GM03348 (cell line): ENCODE measurements at regions not wholly inside any gene's neighbourhood (a gene's known extent, or its start where the extent isn't known, plus 50 kb on each side); places are given as distances from the start of the nearest gene placed in this dataset.
"Not testable (repeated sequence)": the region's sequence is repeated elsewhere in the genome, so short reads cannot be mapped to it uniquely, and the experiment has no call there.

Experiments used
- DNase-seq: peaks from one replicate; pipeline ENCODE4 v3.0.0; 2012; ENCODE audit warnings: low spot score

DNA sequence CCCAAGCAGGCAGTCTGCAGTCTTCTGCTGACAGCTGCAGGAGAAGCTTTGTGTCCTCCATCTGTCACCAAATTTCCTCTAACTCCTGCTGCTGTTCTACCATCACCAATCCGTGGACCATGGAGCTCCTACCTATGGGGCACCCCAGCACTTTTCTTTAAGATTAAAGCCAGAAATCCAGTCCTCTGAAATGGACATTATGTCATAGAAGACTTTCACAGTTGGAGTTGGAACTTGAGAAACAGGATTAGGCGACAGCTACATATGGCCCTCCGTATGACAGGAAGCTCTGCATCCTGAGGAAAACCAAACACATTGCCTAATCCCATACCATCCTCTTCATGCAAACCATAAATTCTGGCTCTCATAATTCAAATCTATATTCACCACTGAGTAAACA lies 470.6 kb upstream of the GALNTL6 start:
- DNase-seq, result no peak

DNA sequence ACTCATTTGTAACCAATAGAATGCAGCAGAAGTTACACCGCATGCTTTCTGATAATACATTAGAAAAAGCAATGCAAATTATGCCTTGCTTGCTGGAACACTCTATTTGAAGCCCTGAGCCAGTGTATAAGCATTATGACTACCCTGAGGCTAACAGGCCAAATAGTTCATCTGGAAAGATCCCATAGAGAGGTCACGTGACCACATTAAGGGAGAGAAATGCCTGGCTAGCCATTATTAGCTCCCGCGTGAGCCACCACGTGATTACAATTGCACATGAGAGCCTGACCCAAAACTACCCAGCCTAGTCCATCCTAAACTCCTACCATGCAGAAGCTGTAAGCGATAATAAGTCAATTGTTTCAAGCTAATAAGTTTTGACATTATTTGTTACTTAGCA lies 472.9 kb upstream of the GALNTL6 start:
- no peak for DNase-seq

DNA sequence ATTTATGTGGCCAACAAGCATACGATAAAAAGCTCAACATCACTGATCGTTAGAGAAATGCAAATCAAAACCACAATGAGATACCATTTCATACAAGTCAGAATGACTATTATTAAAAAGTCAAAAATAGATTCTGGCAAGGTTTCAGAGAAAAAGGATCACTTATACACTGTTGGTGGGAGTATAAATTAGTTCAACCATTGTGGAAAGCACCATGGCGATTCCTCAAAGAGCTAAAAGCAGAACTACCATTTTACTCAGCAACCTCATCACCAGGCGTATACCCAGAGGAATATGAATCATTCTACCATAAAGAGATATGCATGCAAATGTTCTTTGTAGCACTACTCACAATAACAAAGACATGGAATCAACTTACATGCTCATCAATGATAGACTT lies 478.7 kb upstream of the GALNTL6 start:
- no peak for DNase-seq

DNA sequence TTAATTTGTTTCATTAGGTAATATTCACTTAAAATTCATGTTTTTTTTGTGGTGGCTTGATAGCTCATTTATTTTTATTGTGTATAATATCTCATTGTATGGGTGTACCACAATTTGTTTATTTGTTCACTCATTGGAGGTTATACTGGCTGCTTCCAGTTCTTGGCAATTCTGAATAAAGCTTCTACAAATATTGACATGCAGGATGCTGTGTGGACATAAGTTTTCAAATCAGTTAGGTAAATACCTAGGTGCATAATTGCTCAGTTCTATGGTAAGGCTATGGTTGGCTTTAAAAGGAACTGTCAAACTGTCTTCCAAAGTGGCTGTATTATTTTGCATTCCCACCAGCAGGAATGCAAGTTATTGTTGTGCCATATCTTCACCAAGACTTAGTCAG lies 504.5 kb upstream of the GALNTL6 start:
- DNase-seq, result no peak

DNA sequence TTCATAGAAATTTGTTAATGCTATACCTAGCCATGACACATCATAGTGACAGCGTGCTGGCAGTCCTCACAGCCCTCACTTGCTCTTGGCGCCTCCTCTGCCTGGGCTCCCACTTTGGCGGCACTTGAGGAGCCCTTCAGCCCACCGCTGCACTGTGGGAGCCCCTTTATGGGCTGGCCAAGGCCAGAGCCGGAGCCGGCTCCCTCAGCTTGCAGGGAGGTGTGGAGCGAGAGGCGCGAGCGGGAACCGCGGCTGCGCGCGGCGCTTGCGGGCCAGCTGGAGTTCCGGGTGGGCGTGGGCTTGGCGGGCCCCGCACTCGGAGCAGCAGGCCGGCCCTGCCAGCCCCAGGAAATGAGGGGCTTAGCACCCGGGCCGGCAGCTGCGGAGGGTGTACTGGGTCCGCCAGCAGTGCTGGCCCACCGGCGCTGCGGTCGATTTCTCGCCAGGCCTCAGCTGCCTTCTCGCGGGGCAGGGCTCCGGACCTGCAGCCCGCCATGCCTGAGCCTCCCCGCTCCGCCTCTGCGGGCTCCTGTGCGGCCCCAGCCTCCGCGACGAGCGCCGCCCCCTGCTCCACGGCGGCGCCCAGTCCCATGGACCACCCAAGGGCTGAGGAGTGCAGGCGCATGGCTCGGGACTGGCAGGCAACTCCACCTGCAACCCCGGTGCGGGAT lies 515.0 kb upstream of the GALNTL6 start:
- not testable (repeated sequence) for DNase-seq

DNA sequence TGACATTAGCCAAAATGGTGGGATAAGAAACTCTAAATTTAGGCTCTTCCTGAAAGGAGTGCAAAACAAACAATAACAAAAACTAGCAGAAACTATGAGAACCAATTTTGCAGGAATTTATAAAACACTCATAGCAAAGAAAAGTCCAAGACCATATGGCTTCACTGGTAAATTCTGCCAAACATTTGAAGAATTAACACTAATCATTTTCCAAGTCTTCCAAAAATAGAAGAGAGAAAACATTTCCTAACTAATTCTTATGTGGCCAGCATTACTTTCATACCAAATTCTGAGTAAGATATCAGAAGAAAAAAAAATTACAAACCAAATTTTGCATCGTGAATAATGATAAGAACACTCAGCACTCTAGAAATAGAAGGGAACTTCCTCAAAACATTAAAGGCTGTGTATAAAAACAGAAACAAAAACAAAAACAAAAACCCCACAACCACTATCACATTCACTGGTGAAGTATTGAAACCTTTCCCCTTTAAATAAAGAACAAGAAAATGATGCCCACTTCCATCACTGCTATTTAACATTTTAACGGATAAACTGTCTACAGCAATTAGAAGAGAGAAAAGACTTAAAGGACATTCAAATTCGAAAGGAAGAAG lies 524.3 kb upstream of the GALNTL6 start:
- DNase-seq, result no peak

DNA sequence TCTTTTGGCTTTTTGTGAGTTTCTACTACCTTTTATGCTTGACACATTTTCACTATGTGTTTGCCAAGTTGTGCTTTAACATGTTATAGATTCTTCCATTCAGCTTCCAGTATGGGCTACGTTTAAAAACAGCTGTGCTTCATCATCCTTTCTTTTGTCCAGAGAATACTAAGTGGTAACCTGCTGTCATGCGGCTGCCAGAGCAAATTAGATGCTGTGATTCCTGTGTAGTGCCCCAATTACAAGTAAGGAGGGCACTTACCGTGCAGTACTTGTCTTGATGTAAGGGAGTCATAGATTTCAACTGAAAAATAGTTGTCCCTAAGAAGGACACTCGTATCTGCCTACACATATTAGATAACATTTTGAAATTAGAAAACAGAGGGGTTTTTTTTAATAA lies 531.8 kb upstream of the GALNTL6 start:
- DNase-seq, result no peak

DNA sequence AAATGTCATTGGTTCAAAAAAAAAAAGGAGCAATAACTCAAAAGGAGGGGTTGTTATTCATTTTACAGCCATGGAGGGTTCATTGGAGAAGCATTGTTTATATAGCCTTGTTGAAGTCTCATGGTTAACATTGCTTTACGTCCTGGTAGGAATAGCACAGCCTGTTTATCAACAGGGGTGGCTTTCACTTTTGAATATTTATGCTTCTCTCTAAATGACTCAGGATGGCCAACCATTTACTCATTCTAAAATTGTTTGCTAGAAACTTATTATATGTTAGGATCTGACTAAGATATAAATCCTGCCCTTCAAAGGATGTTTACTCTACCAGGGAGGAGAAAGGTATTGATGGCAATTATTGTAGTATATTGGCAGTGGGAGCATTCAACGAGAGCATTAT lies 534.1 kb upstream of the GALNTL6 start:
- DNase-seq, result no peak

DNA sequence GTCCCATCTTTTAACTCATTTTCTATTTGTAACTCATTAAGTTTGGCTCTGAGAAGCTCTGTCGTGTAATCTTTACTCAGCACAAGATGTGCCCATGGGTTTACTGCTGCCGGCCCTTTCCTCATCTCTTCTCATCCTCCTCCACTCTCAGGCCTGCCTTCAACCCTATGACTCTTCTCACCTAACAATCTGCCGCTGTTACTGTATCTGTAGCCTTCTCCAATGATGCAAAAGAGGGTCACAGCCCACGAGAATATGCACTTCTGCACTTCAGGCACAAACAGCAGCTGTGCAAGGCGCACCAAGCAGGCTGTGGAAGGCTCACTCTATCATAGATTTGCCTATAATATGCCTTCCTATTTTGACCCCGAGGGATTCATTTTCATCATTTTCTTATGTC lies 546.5 kb upstream of the GALNTL6 start:
- no peak for DNase-seq

DNA sequence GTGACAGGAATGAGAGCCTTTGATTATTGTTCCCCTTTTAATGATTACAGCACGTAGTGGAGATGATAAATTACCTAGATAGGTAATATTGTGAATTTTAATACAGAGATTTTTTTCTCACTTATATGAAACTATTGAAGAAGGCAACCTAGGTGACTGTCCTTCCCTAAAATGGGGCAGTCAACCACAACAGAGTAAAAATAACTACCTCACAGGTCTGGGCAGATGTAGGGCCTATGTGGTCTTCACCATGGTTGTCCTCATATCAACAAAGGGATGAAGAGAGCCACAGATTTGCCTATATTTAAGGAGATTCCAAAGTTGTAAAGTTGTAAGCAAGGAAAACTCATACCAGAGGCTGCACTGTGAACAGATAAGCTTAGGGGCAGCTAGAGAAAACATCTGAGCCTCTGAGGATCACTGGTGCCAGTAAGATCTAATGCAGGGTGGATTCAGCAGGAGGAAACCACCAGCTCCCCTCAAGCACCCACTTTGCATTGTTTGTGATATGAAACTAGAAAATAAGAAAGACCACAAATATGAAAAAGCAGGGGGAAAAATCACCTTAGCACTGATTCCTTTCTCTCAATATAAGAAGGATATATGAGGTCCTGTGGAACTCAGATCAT lies 547.9 kb upstream of the GALNTL6 start:
- DNase-seq, result no peak

DNA sequence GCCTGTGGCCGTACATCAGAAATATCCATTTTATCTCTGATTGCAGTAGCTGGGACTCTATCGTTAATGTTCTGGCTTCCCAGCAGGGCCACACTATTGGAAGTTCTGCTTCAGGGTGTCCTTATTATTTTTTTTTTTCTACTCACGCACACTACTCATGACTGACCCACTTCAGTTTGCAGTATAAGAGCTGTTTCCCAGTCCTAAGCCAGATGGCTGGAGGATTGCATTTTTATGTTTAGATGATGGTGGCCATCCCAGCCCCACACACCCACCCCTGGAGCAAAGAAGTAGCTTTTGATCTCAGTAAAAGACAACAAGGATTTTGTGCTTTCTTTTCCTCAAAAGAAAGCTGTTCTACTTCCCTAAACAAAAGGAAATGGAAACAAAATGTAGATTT lies 557.0 kb upstream of the GALNTL6 start:
- no peak for DNase-seq

DNA sequence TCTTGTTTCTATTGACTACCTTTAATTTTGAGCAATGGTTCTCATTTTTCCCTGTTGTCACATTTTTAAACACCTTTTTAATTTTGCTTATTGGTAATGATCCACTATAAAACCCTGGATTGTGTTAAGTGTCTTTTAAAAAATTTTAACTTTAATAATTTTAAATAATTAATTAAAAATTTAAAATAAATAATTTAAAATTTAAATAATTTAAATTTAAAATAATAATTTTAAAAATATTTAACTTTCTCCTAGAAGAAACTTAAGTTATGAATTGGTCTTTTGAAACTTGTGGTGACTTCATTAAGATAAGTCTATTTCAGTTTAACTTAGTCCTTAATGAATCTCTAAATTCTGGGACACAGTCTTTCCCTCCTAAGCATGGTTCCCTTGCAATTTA lies 566.3 kb upstream of the GALNTL6 start:
- DNase-seq, result no peak

DNA sequence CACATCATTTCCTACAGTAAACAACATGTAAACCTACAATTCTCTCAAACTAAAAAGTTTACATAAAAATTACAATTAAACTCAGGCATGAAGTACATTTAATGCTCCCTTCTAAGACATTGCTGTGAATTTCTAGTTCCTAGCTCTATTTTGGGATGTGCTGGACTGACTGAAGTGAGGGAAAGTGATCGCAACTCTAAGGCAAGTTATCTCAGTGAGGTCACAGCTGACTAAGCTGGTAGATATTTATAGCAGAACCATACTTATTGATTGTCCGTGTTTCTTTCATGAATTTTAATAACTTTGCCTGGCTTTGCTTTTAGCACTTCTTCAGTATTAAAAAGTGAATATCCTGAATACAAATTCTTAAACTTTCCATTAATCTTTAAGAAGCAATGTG lies 570.4 kb upstream of the GALNTL6 start:
- DNase-seq, result no peak

DNA sequence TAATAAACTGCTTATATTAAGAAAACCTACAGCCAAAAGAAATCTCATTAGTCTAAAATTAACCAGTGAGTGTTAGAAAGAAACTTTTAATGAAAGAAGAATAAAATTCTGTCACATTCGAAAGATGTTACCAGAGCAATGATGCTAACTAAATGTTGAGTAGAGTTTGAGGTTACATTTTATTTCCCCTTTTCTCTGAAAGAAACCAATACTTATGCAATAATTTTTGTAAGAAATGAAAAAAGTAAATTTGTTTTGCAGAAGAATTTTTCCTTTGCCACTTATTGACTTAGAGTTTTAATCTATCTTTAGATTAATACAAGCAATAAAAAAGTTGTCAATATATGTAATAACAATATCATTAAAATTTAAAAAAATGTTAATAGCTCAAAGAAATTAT lies 574.0 kb upstream of the GALNTL6 start:
- no peak for DNase-seq

DNA sequence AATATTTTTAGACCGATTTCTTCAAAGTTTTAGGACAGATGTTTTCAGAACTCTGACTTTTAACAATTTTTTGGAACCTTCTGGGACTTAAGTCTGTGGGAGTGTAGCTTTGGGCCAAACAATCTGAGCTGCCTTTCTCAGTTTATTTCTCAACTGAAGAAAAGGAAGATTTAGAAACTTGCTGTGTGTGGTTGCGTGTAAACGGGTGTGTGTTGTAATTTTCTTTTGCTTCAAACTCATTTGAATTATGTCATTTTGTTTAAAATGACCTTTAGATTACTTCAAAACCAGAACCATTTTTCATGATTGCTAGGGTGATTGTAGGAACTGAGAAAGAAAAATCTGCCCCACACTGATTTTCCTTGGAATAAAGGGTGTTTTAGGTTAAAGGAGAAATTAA lies 577.7 kb upstream of the GALNTL6 start:
- DNase-seq, result no peak

DNA sequence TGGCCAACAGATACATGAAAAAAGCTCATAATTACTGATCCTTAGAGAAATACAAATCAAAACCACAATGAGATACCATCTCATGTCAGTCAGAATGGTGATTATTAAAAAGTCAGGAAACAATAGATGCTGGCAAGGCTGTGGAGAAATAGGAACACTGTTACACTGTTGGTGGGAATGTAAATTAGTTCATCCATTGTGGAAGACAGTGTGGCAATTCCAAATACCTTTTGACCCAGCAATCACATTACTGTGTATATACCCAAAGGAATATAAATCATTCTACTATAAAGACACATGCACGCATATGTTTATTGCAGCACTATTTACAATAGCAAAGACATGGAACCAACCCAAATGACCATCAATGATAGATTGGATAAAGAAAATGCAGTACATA lies 583.9 kb upstream of the GALNTL6 start:
- not testable (repeated sequence) for DNase-seq

DNA sequence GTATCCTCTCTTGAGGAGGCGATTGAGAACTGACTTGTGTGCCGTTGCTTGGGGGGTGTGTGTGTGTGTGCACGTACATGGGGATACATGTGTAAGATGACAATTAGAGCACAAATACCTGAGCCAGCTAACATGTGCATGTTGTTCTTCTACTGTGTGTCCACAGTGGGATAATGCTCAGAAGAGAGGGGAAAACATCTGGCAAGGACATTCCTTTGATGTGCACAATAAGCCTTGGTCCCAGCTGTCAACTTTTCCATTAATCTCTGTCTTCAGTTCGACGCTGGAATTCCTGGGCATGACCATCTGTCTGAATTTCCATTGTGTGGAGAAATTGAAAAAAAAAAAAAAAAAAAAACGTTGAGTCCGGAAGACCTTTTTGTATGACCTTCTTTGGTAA lies 592.0 kb upstream of the GALNTL6 start:
- DNase-seq, result no peak

DNA sequence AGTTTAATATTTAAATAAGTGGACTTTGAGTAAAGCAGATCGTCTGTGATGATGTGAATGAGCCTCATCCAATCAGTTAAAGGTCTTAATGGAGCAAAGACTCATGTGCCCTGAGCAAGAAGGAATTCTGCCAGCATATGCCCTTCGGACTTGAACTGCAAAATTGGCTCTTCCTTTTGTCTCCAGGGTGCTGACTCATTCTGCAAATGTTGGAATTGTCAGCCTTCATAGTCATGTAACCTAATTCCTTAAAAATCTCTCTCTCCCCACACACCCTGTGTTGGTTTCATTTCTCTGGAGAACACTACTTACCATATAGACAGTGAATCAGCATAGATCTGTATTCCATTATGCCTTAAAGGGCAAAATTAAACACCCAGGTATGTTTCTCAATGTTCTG lies 609.8 kb upstream of the GALNTL6 start:
- DNase-seq, result no peak

DNA sequence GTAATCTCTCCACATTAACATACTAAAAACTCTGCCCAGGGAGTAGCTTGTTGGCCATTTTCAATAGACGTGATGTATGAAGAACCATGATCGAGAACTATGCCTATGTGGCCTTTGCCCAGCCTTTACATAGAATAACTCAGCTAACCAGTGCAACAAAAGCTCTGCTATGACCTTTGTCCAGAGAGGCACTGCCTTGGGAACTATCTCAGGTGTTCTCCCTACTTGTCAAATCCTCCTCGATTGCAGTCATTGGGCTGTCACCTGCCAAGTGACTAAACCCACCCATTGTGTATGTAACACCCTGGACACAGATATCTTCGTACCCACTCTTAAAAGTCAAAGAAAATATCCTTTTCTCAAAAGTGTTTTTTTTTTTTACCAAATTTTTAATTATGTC lies 610.3 kb upstream of the GALNTL6 start:
- DNase-seq, result no peak

DNA sequence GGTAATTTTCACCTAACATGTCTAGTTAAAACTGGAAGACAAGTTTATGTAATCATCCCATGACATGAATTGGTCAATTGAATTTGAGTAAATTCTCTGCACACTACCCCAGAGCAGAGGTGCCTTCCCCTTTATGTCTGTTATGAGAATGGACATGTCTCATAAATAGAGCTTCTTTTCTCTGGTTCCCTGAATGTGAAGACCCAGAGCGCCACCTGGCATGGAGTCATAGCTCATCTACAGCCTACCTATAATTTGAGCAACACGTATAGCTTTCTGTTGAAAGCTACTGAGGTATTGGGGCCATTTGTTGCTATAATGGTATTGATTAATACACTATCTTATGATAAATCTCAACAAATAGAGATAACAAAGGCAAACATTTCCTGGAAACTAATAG lies 626.5 kb upstream of the GALNTL6 start:
- no peak for DNase-seq

DNA sequence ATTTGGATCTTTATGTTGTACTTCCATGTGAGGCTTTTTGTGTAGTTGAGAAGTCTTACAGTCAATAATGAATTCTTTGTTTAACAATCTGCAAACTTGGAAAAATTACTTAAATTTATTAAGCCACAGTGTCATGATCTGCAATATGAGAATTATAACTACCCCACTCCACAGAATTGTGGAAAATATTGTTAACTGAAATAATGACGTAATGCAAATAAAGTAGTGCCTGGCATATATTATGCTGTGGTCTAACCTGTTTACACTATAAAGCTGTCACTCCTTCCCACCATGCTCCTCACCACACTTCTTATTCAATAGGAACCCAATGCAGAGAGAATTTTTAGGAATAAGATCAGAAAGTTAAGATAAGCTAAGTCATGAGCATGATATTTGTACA lies 632.1 kb upstream of the GALNTL6 start:
- DNase-seq, result no peak

DNA sequence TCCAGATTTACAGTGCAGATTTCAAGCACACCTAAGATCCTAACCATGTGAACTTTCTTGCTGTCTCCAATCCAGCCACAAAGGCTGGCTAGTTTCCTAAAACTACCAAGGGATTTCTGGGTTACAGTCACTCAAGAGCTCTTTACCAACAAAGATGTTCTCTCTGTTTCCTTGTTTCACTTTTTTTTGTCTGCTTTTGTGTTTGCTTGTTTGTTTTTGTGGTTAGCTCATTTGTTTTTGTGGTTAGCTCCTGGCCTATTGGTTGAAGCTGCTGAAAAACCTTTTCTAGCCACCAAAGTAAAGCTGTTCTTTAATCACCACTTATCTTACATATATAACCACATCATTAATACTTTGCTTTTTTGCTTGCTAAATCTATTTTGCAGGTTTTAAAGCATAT lies 642.5 kb upstream of the GALNTL6 start:
- DNase-seq, result no peak

DNA sequence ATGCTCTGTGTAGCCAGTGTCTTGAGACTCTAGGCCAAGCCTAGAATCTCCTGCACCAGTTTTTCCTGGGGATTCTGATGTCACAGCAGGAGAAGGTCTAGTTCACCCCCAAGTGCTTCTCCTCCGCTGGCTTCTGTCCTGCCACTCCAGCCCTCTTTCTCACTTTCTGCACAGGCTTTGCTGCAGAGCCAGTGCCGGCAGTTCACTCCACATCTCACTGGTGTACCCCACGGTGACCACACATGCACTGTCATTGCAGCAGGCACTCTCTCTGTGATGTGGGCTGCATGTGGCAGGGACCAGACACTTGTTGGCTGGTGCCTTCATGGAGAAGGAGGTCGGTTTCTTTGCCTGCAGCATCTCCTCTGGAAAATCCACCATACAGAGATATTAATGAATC lies 643.8 kb upstream of the GALNTL6 start:
- no peak for DNase-seq

DNA sequence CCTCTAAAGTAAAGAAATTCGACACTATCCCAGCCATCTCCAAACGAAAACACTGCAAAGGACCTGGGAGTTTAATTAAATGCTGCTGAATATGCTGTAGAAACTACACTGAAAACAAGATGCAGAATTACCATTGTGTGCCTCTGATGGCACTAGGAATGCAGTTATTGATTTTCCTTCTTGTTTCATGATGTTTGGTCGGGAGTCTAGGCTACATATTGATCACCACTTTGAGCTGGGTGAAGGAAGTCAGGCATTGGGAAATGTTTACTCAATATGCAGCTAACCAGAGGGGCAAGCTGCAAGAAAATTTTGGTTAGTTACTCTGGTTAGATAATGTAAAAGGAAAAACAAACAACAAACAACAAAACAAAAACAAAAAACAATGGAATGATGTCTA lies 650.7 kb upstream of the GALNTL6 start:
- no peak for DNase-seq
